Upper lobe of left lung (tissue), 4 donors: ENCODE measurements at regions not wholly inside any gene's neighbourhood (a gene's known extent, or its start where the extent isn't known, plus 50 kb on each side); places are given as distances from the start of the nearest gene placed in this dataset.

ENCODE experiments used
- CTCF ChIP-seq, 6 experiments: fragments of 450-650 bp in 4 of 6; fragments of 200-600 bp in 2 of 6; sonication (generic) in 2 of 6; IDR thresholded peaks; one replicate each; pipeline ENCODE4 v1.5.1; 2016 to 2019; ENCODE audit warnings: antibody characterized with exemption in 6 of 6
- EP300 ChIP-seq, 4 donors: sonication (generic); formaldehyde crosslinking; IDR thresholded peaks; one replicate each; pipeline ENCODE4 v1.5.1; 2017; ENCODE audit warnings: antibody characterized with exemption in 4 of 4, control low read depth in 2 of 4
- POLR2A ChIP-seq, 4 donors: fragments of 450-650 bp; IDR thresholded peaks; one replicate each; pipeline ENCODE4 v1.5.1; 2016 to 2017; ENCODE audit warnings: antibody characterized with exemption in 4 of 4, mild to moderate bottlenecking in 2 of 4
- POLR2AphosphoS5 ChIP-seq, 2 donors: sonication (generic); formaldehyde crosslinking; IDR thresholded peaks; one replicate each; pipeline ENCODE4 v1.5.1; 2017; ENCODE audit warnings: antibody characterized with exemption in 2 of 2

DNA sequence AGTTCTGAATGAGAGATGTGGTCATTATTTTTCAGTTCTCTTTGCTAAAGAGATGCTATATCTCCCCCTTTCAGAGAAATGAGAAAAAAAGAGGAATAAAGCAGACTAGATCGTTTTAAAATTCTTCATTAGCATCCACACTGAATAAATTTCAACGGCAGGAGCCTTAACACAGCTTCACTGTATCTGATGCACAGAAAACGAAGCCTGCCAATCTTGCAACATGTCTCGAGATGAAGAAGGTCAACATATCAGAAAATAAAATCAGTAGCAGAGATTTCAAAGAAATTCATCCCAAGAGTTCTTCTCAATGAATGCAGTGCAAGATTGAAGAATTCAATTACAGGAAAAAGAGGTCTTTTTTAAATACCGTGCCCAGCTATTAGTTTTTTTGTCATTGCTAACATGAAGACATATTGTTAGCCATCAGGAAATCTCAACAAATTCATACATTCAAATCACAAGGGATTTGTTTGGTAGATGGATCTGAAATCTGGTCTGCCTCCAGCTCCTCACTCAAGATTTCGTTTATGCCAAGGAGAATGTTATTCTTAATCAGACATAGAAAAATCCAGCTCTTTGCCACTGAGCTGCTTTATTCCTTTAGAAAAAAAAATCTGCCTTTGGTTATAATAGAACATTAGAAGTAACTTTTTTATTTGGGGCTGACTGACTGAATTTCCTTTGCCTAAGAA lies 76.4 kb upstream of the DAB1 start:
- TF ChIP-seq CTCF (IDR thresholded peaks at IDR 0.05), result no peak
- no peak for TF ChIP-seq POLR2A (IDR thresholded peaks at IDR 0.05)
- TF ChIP-seq POLR2AphosphoS5 (IDR thresholded peaks at IDR 0.05), result no peak
- TF ChIP-seq EP300 (IDR thresholded peaks at IDR 0.05), result no peak
